ENCODE measurements at regions not wholly inside any gene's neighbourhood (a gene's known extent, or its start where the extent isn't known, plus 50 kb on each side); places are given as distances from the start of the nearest gene placed in this dataset.

DNA sequence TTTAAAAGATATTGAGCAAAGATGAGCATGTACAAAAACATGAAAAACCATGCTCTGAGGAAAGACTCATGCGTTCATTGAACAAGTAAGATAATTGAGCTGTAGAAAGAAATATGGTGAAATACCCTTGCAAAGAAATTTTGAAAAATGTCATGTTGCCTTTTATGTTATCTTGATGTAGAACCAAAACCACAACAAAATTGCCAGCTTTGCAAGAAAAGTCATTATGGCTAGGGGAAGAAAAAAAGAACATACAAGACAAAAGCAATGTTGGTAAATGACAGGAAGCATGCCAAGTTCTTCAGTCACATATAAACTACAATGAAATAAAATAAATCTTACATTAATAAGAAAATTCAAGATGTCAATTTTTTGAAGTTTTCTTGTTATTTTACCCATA lies 368.0 kb downstream of the IRX1 start:
- no peak for DNase-seq

DNA sequence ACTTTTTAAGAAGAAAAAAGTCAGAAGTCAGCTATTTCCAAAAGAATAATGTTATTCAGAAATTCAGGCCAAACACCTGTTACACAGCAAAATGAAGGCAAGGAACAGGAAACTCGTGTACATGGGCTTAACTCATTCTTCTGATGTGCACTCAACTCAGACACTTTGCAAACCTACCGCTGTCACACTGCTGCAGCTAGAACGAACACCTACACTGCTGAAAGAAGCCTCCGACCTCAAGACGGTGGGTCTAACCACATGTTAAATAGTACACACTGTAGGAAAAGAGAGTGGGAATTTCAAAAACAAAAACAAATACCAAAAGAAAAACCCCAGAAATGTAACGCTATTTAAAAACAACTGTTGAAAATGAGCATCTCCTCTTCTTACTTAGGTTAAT lies 384.5 kb downstream of the IRX1 start:
- DNase-seq: no peak

DNA sequence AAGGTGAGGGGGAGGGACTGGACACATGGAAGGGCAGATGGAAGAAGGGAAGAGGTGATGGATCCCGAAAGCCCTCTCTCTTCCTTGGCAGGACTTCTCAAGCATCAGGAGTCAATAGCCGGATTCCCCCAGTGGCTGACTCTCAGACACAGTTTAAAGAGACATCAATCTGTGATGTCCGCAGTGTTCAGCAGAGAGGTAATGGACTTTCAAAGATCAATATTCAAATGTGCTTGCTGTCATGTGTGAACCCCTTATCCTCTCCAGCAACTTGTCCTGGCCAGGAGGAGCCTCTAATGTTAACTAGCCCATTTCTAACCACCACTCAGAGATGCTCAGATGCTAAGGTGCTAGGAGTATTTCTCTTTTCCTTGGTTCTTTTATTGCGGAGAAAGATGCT lies 392.2 kb downstream of the IRX1 start:
- no peak for DNase-seq

DNA sequence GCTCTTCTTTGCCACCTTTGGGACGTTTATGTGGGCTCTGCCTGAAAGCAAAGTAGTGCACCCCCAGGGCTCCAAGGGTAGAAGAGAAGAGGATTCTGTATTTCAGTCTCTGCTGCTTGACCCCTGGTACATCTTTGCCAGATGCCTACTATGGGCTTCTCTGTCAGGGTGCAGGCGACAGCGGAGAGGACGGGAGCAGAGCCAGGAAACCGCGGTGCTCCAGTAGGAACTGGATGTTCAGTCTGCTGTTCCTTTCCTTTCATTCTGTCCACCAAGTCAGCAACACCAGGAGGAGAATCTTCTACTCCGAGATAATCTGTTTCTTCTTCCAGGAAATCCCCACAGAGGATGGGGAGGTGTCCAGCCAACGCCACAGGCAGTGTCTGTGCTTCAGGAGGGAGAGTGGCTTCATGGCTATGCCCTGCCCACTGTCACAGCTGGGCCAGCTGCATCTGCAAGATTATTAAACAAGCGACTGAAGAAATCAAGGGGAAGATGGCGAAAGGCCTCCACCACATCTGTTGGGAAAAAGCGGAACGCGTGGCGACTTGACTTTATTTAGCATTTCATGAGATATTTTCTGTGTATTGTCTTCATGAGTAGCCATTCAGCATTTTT lies 398.3 kb downstream of the IRX1 start:
- no peak for DNase-seq

DNA sequence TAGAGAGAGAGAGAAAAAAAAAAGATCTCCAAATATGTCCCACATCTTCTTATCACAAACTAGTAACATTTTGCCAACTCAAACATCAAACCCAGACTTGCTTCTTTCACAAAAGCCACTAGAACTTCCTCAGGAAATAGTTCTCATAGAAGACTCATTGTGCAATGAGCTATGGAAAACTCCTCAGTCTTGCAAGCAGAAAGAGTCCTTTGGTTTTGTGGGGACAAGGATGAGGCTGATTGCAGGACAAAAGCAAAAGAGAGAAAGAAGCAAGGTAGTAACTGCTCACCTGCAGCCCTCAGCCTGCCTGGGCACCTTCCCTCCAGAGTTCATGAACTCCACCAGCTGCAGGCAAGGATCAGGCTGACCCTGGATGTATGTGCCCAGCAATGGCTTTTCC lies 399.0 kb downstream of the IRX1 start:
- no peak for DNase-seq

DNA sequence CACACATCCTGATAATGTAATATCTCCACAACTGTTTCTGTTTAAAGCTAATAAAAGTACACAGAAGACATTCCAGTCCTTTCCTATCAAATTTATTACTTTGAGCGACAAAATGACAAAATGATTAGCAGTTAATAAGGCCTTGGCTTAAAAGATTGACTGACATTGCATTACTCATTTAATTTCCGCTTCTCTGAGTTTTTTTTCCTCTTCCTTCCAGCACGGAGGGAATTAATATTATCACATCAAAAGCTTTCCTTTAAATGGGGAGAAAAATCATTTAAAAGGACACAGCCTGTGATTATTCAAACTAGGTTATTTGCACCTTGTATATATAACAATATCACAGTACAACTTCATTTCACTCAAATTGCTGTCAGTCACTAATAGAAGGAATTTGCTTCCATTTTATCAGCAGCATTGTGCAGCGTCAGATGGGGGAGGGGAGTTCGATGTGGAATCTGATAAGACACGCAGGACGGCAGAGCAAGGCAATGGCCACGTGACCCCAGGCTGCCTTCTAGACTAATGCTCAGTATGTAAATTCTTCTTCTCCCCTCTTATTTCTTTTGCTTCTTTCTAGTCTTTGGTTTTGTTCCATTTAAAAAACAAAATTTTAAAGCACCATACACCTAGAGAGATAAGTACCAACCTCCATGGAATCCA lies 400.5 kb downstream of the IRX1 start:
- DNase-seq: no peak

DNA sequence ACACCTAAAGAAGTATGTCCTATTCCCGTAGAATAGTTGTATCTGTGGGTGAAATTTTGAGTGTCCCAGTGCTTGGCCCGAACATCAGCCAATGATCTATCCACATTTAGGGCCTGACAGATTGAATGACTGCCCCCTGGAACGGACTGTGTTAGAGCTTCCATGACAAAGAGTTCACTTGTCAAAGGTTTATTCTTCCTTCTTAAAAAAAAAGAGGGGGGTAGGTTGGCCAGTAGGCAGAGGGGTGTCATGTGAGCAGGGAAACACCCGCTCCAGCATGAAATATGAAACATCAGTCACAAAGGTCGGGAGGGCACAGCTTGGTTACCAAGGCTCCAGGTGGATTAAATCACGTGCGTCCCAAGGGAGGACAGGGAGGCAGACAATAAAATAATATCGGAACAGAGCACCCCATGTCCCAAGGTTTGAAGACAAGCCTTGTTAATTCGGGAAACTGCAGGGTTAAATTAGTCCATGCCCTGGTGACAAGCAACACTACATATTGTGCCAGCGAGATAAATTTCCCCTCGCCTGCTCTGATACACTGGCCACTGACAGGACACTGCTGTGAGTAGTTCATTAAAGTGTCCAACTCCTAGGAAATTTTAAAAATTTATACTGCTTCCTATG lies 401.2 kb downstream of the IRX1 start:
- DNase-seq: no peak

DNA sequence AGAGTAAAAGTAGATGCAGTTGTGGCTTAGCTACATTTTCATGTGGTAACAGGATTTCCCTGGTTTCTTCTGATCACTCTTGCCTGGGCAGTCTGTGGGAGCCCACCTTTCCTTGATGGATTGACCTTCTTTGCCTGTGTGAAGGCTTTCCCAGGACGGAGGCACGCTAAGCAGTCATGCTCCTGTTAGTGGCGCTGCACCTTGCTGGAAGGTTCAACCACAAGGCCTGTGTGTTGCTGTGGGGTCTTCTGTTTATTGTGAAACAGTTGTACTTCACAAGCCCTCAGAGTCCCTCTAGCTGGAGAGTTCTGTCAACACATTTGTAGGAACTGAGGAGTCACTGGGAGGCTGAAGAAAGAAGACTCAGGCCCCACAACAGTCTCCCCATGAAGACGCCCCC lies 402.0 kb downstream of the IRX1 start:
- no peak for DNase-seq

DNA sequence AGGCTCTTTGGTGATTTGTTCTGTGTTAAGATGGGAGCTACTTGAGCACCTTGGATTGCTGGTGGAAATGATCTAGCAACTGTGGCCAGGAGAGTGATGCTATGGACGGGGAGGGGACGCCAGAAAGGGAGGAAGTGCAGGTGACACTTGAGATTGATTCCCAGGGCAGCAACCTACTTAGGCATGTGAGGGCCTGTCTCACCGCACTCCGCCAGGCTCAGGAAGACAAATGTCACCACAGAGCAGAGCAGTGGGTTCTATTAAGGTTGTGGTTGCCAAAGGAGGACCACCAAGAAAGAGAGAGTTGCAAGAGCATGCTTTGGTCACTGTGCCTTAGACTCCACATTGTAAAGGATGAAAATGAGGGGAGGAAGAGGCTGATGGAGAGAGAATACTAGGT lies 404.3 kb downstream of the IRX1 start:
- no peak for DNase-seq

DNA sequence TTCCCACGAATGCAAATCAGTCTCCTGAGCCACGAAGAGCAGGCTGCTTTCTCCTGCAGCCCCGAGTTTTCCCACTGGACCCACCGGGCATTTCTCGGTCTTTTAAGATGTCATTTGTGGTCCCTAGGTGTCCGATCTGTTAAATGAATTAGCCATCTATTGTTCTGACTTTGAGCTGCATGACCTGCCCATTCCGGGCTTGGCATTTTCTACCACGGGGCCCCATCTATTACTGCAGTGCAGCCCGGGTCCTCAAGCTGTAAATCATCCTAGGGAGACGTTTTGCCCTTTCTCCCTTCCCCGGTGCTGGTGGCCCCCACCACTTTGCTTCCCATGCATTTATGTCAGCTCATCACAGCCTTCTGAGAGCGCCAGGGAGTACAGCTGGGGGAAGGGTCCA lies 405.4 kb downstream of the IRX1 start:
- DNase-seq: no peak

DNA sequence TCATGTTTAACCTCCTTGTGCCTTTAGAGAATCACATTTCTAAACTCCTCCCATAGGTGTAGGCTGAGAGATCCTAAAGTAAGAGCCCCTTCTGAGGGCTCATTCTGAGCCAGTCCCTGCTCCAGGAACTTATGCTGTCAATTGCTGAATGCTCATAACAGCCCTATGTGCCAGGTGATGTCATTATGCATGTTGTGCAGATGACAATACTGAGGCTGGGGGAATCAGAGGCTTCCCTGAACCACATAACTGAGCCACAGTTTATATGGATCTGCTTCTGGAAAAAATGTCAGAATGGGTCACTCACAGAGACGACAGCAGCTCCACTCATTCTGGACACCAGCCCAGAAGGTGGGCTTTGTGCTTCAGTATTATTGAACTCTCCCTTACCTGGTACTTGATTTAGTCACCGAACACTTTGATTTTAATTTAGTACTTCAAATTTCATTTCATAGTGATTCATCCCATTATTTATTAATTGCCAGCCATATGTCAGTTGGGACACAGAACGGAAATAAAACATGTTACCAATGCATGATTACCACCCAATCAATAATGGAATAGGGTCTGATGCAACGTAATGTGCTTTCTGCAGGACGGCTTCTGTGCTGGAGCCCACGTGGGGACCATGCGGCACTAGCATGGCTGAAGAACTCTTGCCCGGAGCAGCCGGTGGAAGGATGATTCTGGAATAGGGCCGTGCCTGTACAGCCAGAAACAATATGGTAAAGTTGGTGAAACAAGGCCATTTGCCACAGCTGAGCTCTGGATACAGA lies 406.3 kb downstream of the IRX1 start:
- no peak for DNase-seq

DNA sequence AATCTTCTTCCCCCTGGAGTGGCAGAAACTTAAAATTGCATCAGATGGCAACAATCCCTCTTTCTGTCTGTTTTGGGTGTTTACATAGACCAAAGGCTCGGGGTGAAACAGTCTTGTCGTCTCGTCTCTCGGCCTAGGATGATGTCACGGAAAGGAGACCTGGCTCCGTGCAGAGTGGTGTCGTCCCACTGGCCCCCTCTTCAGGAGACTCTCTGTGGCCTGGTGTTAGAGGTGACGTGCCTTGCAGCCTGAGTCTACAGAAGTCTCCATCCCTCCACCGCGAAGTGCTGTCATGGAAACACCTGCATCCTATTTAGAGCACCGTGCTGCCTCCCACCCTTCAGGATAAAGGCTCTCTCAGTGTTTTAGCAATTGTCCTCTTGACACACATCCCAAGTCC lies 409.7 kb downstream of the IRX1 start:
- DNase-seq: no peak

DNA sequence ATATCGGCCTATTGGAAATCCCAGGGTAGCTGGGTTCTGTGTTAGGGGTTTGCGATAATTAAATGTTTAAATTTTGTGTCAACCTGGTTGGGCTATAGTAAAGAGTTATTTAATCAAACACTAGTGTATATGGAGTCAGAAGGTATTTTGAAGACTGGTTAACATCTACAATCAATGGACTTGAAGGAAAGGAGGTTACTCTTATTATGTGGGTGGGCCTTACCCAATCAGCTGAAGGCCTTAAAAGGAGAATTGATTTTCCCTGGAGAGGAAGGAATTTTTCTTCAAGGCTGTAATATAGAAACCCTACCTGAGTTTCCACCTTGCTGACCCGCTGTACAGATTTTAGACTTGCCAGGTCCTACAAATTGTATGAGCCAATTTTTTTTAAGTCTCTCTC lies 411.4 kb downstream of the IRX1 start:
- DNase-seq: no peak

DNA sequence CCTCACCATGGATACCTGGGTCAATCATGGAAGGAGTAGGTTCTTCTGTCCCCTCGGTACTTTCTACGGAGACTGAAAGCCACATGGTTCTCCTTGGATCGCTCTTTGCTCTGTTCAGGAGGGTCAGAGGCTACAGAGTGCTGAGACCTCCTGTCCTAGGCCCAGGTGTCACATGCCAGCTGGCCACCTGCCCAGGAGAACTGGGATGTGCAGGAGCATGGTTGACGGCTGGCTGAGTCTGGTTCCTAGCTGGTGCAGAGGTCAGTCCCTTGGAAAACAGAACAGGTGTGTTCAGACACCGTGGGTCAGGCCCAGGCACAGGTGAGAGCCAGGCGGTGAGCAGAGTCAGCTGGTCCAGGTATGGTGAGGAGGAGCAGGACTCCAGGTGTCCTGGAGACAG lies 416.3 kb downstream of the IRX1 start:
- no peak for DNase-seq

DNA sequence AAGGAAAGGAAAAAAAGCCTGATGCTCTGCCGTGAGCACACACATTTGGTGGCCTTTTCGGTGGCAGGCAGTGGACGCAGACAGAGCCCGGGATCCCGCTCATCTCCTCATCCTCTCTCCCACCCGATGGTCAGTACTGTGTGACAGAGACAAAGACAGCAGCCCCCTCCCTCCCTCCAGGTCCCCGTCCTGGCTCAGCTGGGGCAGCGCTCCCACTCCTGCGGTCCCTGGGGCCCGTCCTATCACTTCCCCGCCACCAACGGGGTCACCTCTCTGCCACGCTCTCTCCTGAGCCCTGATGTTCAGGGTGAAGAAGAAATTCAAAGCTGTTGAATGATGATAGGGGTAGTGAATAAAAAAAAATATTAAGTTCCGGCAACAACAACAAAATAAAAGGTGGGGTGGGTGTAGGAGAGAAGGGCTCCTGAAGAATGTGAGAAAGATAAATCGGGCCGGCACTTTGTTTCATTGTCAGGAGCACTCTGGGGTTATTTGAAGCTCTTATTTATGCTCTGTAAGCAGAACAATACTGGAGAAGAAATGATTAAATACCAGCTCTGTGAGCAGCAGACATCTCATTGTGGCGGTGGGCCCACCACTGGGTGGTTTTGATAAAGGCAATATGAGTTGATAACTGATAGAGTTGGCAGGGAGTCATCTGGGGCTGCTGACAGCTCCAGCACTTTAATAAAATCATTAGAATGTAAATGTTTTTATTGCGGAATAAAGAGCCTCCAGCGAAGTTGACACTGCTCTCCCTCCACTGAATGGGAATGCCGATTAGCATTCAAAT lies 417.7 kb downstream of the IRX1 start:
- DNase-seq: no peak

DNA sequence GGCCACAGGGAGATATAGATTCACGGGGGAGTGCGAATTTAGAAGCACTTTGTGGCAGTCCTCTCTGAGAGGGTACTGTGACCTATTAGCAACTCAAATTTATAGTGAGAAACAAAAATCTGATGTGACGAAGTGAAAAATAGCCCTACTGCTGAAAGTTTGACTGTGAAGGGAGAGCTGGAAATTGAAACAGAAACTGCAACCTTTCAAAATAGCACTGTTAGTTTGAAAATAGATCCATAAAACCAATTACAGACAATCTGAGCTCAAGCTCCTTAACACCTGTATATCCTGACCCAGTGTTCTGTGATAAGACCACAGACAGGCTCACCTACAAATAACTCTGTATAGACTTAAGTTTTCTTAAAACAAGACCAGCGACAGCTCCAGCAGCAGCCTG lies 420.1 kb downstream of the IRX1 start:
- DNase-seq: no peak

DNA sequence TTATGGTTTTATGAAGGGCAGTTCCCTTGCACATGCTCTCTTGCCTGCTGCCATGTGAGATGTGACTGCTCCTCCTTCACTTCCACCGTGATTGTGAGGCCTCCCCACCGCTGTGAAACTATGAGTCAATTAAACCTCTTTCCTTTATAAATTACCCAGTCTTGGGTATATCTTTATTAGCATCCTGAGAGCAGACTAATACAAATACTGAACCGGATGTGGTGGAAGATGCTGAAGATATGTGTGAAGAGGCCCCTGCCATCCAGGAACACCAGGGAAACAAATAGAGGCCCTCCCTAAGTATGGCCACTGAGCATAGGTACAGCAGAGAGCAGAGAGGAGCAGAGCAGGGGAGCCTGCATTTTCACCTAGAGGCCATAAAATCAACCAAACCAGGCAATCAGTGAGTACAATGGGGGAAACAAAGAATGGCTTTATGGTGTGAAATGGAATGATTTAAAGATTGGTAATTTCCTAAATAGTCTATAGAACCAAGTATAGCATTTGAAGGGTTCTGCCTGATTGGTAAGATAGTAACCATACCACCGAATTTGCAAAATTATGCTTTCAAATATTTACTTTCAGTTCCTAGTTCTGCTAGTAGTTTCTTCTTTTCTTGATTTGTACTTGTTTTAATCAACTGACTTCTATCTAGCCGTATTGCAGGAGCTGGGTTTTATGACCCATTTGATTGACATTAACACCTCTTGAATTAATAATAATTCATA lies 421.6 kb downstream of the IRX1 start:
- DNase-seq: no peak

DNA sequence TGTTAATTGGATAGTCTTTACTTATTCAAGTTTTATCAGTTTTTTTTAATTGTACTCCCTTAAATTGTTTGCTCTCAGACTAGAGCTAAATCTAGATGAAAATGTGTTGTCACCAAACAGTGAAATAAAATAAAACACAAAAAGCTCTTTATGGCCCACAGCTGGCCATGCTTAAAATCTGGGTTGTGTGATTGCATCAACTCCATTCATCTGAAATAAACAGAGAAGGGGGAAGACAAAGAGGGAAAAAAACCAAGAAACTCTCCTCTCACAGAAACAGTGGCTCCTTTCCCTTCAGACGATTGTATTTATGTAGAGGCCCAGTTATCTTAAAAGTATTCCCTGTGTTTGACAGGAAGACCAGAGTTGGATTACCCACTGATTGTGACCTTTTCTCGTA lies 422.4 kb downstream of the IRX1 start:
- no peak for DNase-seq

DNA sequence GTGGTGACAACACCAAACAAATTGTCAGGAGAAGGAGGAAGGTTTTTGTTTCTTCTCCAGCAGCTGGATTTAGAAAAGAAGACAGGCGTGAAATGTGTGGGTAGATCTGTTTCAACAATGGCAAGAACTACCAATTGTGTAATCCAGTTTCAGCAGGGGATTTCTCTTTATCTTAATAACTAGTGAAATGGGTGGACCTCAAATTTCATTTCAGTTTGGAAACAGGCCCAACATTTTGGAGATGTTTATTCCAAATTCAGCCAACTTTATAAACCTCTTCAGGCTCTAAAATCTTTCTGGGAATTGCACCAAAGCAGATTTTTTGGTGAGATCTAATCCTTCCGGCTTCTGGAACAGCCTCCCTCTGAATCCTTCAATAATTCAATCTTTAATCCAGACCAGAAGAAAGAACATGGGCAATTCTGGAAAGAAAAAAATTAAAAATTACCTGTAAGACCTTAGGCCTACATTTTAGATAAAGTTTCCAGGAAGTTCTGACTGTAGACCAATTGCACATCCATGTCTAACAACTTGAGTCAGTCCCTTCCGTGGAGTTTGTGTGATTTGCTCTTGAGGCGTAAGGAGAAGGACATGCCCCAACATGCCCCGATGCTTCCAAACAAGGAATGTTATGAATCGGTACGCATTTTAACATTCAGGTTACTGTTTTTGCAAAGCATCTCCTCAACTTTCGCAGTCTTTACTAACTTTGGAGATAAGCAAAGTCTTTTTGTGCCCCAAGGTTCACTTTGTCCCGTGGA lies 423.6 kb downstream of the IRX1 start:
- no peak for DNase-seq

DNA sequence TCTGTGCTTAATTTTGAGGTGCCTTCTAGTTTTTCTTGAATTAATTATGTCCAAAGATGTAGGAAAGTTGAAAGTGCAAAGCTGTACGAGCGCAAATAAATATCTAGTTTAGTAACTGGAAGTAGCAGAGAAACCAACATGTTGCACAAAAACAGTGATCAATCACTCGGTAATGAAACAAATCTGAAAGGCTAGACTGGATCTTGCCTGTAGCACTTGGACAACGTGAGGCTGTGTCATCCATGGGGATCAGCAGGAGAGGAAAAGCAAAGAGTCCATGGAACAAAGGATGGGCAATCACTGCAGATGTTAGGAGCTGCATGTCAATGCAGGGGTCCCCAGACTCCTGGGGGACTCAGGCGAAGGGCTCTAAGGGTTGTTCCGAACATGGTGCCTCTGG lies 424.2 kb downstream of the IRX1 start:
- no peak for DNase-seq

DNA sequence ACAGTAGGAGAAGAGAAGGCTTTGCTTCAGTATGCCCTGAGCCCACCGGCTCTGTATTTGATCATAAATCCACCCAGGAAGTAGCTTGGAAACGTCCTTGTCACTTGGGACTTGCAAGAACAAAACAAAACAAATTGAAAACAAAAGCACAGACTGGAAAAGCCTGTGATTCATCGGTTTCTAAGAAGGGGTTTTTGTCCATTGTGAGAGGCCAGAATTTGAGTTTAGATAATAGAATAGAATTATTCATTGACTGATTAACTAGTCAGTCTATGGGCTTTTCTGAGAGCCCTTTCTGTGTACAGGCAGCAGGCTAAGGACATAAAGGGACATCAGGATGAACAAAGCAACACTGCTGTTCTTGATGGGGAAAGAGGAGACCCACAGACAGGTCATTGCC lies 424.8 kb downstream of the IRX1 start:
- DNase-seq: no peak
